Muscle of leg (tissue), 3 donors: ENCODE measurements at regions not wholly inside any gene's neighbourhood (a gene's known extent, or its start where the extent isn't known, plus 50 kb on each side); places are given as distances from the start of the nearest gene placed in this dataset.

Experiments
- DNase-seq: peaks from one replicate; pipeline ENCODE4 v3.0.0; 2013
- H3K27ac ChIP-seq: one replicate; pipeline ENCODE4 v1.5.1; 2013; ENCODE audit warnings: mild to moderate bottlenecking, low read length, control low read depth
- H3K27me3 ChIP-seq: one replicate; pipeline ENCODE4 v1.6.1; 2013; ENCODE audit warnings: low read length; ENCODE audit not compliant: control insufficient read depth, insufficient read depth
- H3K36me3 ChIP-seq: one replicate; pipeline ENCODE4 v1.6.1; 2013; ENCODE audit warnings: low read length; ENCODE audit not compliant: control insufficient read depth, insufficient read depth
- H3K4me1 ChIP-seq: one replicate; pipeline ENCODE4 v1.6.1; 2013; ENCODE audit warnings: low read length; ENCODE audit not compliant: control insufficient read depth, insufficient read depth
- H3K4me3 ChIP-seq: one replicate; pipeline ENCODE4 v1.5.1; 2013; ENCODE audit warnings: low read length, control low read depth
- H3K9me3 ChIP-seq: replicated peaks from 2 replicates; pipeline ENCODE4 v1.6.1; 2013; ENCODE audit warnings: low read depth, low read length; ENCODE audit not compliant: control insufficient read depth
- WGBS: methylation state at CpG from one replicate; pipeline ENCODE4 v1.1.5; 2013; ENCODE audit warnings: missing lambda C conversion rate; ENCODE audit not compliant: insufficient coverage; 5-methylcytosine and 5-hydroxymethylcytosine counted together

DNA sequence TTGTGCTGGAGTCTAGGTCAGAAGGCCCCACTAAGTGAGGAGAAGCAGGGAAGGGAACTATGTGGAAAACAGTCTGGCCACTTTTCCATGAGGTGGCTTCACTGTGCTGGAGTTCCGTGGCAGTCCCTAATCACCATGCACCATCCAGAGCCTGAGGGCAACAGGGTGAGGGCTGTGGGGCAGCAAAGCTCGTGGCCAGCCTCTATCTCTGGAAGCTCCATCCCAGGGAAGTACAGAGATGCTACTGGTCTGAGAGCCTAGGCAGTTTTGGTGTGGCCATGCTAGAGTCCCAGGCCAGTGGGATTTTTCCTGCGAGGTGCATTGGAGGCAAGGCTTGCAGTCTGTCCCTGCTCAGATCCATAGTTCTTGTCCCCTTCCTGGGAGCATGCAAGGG is 157.3 kb upstream of the LRRC7 start:
- 81% methylated on average over 3 of the region's 3 CpGs for WGBS
- Histone ChIP-seq H3K27ac (no peak overlapping the region), H3K4me3 (no peak overlapping the region), H3K4me1 (no peaks in the 10 kb centered on the region), H3K36me3 (no peaks in the 10 kb centered on the region), H3K9me3 (no peaks in the 10 kb centered on the region), H3K27me3 (no peaks in the 10 kb centered on the region)
- DNase-seq = no peak

DNA sequence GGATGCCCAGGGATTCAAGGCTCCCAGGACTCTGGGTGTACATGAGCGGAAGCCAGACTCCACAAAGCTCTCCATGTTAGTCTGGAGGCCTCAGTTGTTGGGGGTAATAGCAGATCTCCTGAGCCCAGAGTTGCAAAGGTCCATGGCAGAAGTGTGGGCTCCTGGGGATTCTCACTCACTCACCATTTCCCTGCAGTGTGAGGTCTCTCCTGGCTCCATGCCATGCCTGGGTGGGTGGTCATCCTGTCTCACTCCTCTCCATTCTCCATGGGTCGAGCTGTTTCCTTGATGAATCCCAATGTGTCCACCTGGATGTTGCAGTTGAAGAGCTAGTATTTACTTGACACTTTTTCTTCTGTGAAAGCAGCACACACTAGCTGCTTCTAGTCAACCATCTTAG is 156.8 kb upstream of the LRRC7 start:
- 100% methylated on average over 1 of the region's 2 CpGs for WGBS
- H3K4me1 ChIP-seq = no peaks in the 10 kb centered on the region
- no peak for DNase-seq
- H3K9me3 ChIP-seq = no peaks in the 10 kb centered on the region
- no peak overlapping the region for H3K4me3 ChIP-seq
- no peaks in the 10 kb centered on the region for H3K27me3 ChIP-seq
- H3K36me3 ChIP-seq = no peaks in the 10 kb centered on the region
- no peak overlapping the region for H3K27ac ChIP-seq

- no peak overlapping the region for H3K4me3 ChIP-seq
- H3K4me1 ChIP-seq = no peaks in the 10 kb centered on the region
- H3K36me3 ChIP-seq = no peaks in the 10 kb centered on the region
- H3K27ac ChIP-seq = no peak overlapping the region
- H3K27me3 ChIP-seq = no peaks in the 10 kb centered on the region
- no peaks in the 10 kb centered on the region for H3K9me3 ChIP-seq
- DNase-seq = no peak
Observed at GRCh38 chr1:69411617-69412016, 156.1 kb upstream of the LRRC7 start.

- Histone ChIP-seq H3K27me3 (no peaks in the 10 kb centered on the region), H3K9me3 (no peaks in the 10 kb centered on the region), H3K36me3 (no peaks in the 10 kb centered on the region), H3K4me3 (no peak overlapping the region), H3K27ac (peak overlapping the region; percentile 71), H3K4me1 (no peaks in the 10 kb centered on the region)
- no CpG with 5 or more reads among the region's 3 CpGs for WGBS
- DNase-seq = peak; percentile 45
Observed at GRCh38 chr1:69413129-69413528, 154.6 kb upstream of the LRRC7 start.

DNA sequence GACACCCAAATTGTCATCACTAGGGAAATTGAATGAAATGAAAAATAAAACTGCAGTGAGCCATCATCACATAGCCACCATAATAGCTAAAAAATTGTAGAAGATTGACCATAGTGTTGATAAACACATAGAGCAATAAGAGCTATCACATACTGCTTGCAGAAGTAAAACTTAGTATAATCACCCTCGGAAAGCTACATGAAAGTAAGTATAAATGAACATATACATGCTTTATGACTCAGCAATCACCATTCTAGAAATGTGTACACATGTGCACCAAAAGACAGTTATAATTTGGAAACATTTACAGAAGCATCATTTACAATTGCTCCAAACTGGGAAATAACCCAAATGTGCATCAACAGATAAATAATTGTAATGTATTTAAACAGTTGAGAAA is 153.1 kb upstream of the LRRC7 start:
- Histone ChIP-seq H3K27ac (no peak overlapping the region), H3K36me3 (no peaks in the 10 kb centered on the region), H3K4me3 (no peak overlapping the region), H3K27me3 (no peaks in the 10 kb centered on the region), H3K4me1 (no peaks in the 10 kb centered on the region), H3K9me3 (no peaks in the 10 kb centered on the region)
- no CpG with 5 or more reads among the region's 1 CpG for WGBS
- DNase-seq = no peak

DNA sequence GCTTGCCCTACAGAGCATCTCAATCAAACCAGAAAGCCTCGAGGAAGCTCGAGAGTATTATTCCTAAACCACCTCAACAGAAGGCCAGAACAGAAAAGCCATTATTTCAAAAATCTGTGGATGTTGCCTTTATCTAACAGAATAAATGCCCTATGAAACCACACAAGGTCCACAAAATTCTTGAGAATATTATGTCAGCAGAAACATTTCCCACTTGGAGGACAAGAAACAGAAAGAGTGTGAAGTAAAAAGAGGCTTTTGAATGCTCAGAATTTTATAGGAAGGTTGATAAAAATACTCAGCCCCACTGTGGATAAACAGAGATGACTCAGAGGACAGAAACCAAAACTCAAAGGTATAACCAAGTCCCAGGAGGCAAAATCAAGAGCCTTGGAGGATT is 146.4 kb upstream of the LRRC7 start:
- H3K27me3 ChIP-seq = no peaks in the 10 kb centered on the region
- no peak overlapping the region for H3K27ac ChIP-seq
- no peaks in the 10 kb centered on the region for H3K9me3 ChIP-seq
- H3K4me3 ChIP-seq = no peak overlapping the region
- no peaks in the 10 kb centered on the region for H3K36me3 ChIP-seq
- no peaks in the 10 kb centered on the region for H3K4me1 ChIP-seq
- DNase-seq = no peak
- WGBS = no CpG with 5 or more reads among the region's 2 CpGs

GRCh38 chr1:69425871-69426270 is 141.9 kb upstream of the LRRC7 start:
- Histone ChIP-seq H3K36me3 (no peaks in the 10 kb centered on the region), H3K27ac (no peak overlapping the region), H3K9me3 (no peaks in the 10 kb centered on the region), H3K4me3 (no peak overlapping the region), H3K27me3 (no peaks in the 10 kb centered on the region), H3K4me1 (no peaks in the 10 kb centered on the region)
- DNase-seq = no peak

DNA sequence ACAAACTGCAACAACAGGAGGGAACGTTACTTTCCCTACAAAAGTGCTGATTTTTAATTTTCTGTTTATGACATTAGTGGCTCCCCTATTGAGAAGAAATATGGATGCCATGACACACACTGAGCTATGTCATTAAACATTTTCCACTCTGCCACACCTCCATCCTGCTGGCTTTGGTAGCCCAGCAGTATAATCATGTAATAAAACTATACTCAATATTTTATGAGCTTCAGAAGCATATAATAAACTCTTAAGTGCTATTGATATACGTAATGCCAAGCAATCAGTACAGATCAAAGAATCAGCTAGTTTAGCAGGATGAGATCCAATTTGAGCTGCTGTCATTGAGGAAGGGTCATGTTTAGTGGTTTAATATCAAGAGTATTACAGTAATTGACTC is 141.3 kb upstream of the LRRC7 start:
- H3K27me3 ChIP-seq = no peaks in the 10 kb centered on the region
- H3K4me3 ChIP-seq = no peak overlapping the region
- no peaks in the 10 kb centered on the region for H3K36me3 ChIP-seq
- WGBS = no CpG with 5 or more reads among the region's 2 CpGs
- H3K9me3 ChIP-seq = no peaks in the 10 kb centered on the region
- no peaks in the 10 kb centered on the region for H3K4me1 ChIP-seq
- H3K27ac ChIP-seq = no peak overlapping the region
- no peak for DNase-seq

GRCh38 chr1:69433073-69433472 is 134.6 kb upstream of the LRRC7 start:
- no peak overlapping the region for H3K4me3 ChIP-seq
- H3K4me1 ChIP-seq = no peaks in the 10 kb centered on the region
- H3K36me3 ChIP-seq = no peaks in the 10 kb centered on the region
- H3K27ac ChIP-seq = no peak overlapping the region
- H3K9me3 ChIP-seq = no peaks in the 10 kb centered on the region
- DNase-seq = no peak
- no peaks in the 10 kb centered on the region for H3K27me3 ChIP-seq

DNA sequence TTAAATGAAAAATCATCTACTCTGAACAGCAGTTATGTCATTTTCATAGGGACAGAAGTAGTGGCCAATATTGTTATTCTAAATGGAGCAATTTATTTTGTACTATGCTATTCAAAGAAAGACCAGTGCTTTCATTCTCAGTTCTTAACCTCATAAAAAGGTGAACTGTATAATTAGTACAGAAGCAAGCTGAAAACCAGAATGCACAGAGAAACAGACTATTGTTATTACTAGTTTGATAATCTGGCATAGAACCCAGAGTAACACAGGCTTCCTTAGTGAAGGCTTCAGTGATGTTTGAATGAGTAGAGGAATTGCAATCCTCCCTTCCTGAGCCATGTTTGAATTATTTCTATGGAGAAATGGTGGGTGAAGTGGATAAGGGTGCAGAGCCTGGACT is 131.6 kb upstream of the LRRC7 start:
- Histone ChIP-seq H3K27ac (no peak overlapping the region), H3K27me3 (no peaks in the 10 kb centered on the region), H3K4me3 (no peak overlapping the region), H3K36me3 (no peaks in the 10 kb centered on the region), H3K9me3 (no peaks in the 10 kb centered on the region), H3K4me1 (no peaks in the 10 kb centered on the region)
- no peak for DNase-seq

DNA sequence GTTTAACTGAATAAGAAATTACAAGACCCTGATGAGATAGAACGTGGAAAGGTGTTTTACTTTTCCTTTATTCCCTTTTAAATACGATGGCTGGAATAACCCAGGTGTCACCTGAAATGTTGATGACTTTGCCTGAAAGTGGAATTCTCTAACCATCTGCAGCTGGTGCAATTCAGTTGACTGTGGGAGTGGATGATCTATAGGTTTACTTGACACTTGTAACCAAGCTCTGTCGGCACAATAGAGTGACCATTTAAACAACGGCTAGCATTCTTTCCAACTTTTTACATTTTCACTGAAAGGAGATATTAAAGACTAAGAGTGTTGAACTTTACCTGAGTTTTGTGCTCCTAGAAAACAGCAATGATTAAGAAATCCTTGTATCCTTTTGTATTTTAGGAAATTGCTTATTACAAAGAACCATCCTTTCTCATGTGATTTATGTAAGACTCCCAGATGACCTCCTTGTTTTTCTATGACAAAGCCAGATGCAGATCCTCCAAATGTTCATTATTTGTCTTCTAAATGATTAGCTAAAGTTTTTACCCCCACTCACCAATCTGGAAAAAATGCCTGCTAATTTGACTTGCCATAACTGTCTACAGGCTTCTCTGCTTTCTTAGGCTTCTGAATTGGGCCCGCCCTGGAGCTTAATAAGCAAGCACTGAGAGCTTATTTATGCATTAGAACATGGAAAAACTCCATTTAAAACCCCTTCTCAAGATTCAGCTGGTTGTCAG is 129.5 kb upstream of the LRRC7 start:
- 10% methylated on average over 2 of the region's 5 CpGs for WGBS
- no peaks in the 10 kb centered on the region for H3K9me3 ChIP-seq

More for the DNA sequence above, 129.5 kb upstream of the LRRC7 start:
- no peaks in the 10 kb centered on the region for H3K4me1 ChIP-seq
- H3K4me3 ChIP-seq = no peak overlapping the region
- H3K27me3 ChIP-seq = no peaks in the 10 kb centered on the region
- DNase-seq = no peak
- H3K27ac ChIP-seq = no peak overlapping the region
- no peaks in the 10 kb centered on the region for H3K36me3 ChIP-seq
